ENCODE measurements at regions not wholly inside any gene's neighbourhood (a gene's known extent, or its start where the extent isn't known, plus 50 kb on each side); places are given as distances from the start of the nearest gene placed in this dataset.
"Not testable (repeated sequence)": the region's sequence is repeated elsewhere in the genome, so short reads cannot be mapped to it uniquely, and the experiment has no call there.

- DNase-seq = not testable (repeated sequence)
Measured at GRCh38 chr1:145191272-145191675, 50.7 kb downstream of the PPIAL4D start.

GRCh38 chr1:145189543-145190030 lies 52.4 kb downstream of the PPIAL4D start:
- DNase-seq = not testable (repeated sequence)

- DNase-seq = peak in 1 of 2 experiments; percentile 29
Measured at GRCh38 chr1:145188869-145189542, 53.0 kb downstream of the PPIAL4D start.

- DNase-seq = not testable (repeated sequence)
Measured at GRCh38 chr1:145182606-145183413, 59.2 kb downstream of the PPIAL4D start.

- not testable (repeated sequence) for DNase-seq
Measured at GRCh38 chr1:145176285-145176925, 65.6 kb downstream of the PPIAL4D start.

GRCh38 chr1:145174377-145174776 lies 67.6 kb downstream of the PPIAL4D start:
- not testable (repeated sequence) for DNase-seq

- DNase-seq = not testable (repeated sequence)
Measured at GRCh38 chr1:145168220-145168848, 72.6 kb downstream of the FAM72D start.

- not testable (repeated sequence) for DNase-seq
Measured at GRCh38 chr1:145164360-145164759, 68.6 kb downstream of the FAM72D start.

Data from NCI-H187 (cell line).